K562 (cell line): ENCODE measurements at regions not wholly inside any gene's neighbourhood (a gene's known extent, or its start where the extent isn't known, plus 50 kb on each side); places are given as distances from the start of the nearest gene placed in this dataset.

ENCODE experiments used
- ATAC-seq: fragments of 200-7000 bp; cut with Tn5 transposase; 3 replicates; pipeline ENCODE4 v1.9.1; 2020; ENCODE audit warnings: moderate library complexity
- BruUV-seq: library from RNA; stranded (reverse); fragments of 400-500 nt; replicated peaks from 2 replicates; lab custom pipeline; 2021; lab: Mats Ljungman, UMichigan
- CTCF ChIA-PET: fragments of 300-600 bp; formaldehyde crosslinking; extraction: SDS; loops from one replicate; lab custom pipeline; 2021; ENCODE audit warnings: low intra/inter-chr PET ratio; lab: Yijun Ruan, JAX
- POLR2A ChIA-PET: fragments of 300-600, 350-650 bp; sonication (Branson Sonifier 250); formaldehyde crosslinking; extraction: SDS; loops from one replicate; lab custom pipeline; 2021; ENCODE audit warnings: antibody characterized with exemption, inconsistent platforms; lab: Yijun Ruan, JAX
- DNase-seq, 4 experiments: peaks; one replicate each; pipeline versions ENCODE4 v3.0.0 to v3.0.0-alpha.2; 2011 to 2018; ENCODE audit warnings: low spot score in 3 of 4, mixed read lengths in 3 of 4; ENCODE audit errors: extremely low read depth in 1 of 4
- FAIRE-seq: peaks from 2 replicates; lab custom pipeline; 2011; peaks lifted over from hg19 to GRCh38; lab: Jason Lieb, UNC
- H2AFZ ChIP-seq: 2 replicates; pipeline ENCODE4 v1.6.0; 2011; ENCODE audit warnings: low read depth, low read length, control low read depth, inconsistent platforms
- H3K27ac ChIP-seq: fragments of 200-600 bp; 3 replicates; pipeline ENCODE4 v1.8.0; 2011; ENCODE audit warnings: low read depth, mild to moderate bottlenecking, control low read depth, inconsistent platforms, low read length, moderate library complexity, mixed read lengths; ENCODE audit errors: extremely low read depth
- H3K27me3 ChIP-seq, 2 experiments: fragments of 300-600 bp in 1 of 2; 2 replicates in 1 of 2; 3 replicates in 1 of 2; pipeline versions ENCODE4 v1.6.0 to v1.8.0; 2011; ENCODE audit warnings: inconsistent platforms in 2 of 2, low read length in 2 of 2, mild to moderate bottlenecking in 1 of 2, mixed read lengths in 1 of 2, moderate library complexity in 1 of 2; ENCODE audit not compliant: control insufficient read depth in 2 of 2, insufficient read depth in 2 of 2
- H3K36me3 ChIP-seq: fragments of 300-600 bp; 3 replicates; pipeline ENCODE4 v1.8.0; 2011; ENCODE audit warnings: mild to moderate bottlenecking, low read length, inconsistent platforms; ENCODE audit not compliant: control insufficient read depth, insufficient read depth
- H3K4me1 ChIP-seq, 2 experiments: fragments of 200-600 bp in 1 of 2; replicated peaks in 1 of 2; 2 replicates in 1 of 2; 3 replicates in 1 of 2; pipeline versions ENCODE4 v1.5.1 to v1.8.0; 2011; ENCODE audit warnings: inconsistent platforms in 2 of 2, low read length in 2 of 2, mild to moderate bottlenecking in 1 of 2, mixed read lengths in 1 of 2, moderate library complexity in 1 of 2; ENCODE audit not compliant: control insufficient read depth in 2 of 2, insufficient read depth in 2 of 2
- H3K4me2 ChIP-seq: 2 replicates; pipeline ENCODE4 v1.6.1; 2011; ENCODE audit warnings: low read length, control low read depth, inconsistent platforms, mixed read lengths; ENCODE audit not compliant: insufficient read depth
- H3K4me3 ChIP-seq: fragments of 200-600 bp; sonication (generic), shearing (Covaris generic); 2 replicates; pipeline ENCODE4 v1.5.1; 2016; ENCODE audit warnings: control low read depth, inconsistent platforms
- H3K79me2 ChIP-seq: fragments of 200-600 bp; 3 replicates; pipeline ENCODE4 v1.8.0; 2011; ENCODE audit warnings: low read length, inconsistent platforms; ENCODE audit not compliant: control insufficient read depth, insufficient read depth
- H3K9ac ChIP-seq, 2 experiments: 2 replicates each; pipeline versions ENCODE4 v1.6.0 to v1.6.1; 2011; ENCODE audit warnings: low read depth in 2 of 2, low read length in 2 of 2, control low read depth in 1 of 2, inconsistent platforms in 1 of 2, mild to moderate bottlenecking in 1 of 2, mixed read lengths in 1 of 2; ENCODE audit not compliant: insufficient read depth in 1 of 2
- H3K9me1 ChIP-seq: one replicate; pipeline ENCODE4 v1.6.0; 2011; ENCODE audit warnings: inconsistent platforms, mild to moderate bottlenecking, low read length, moderate library complexity; ENCODE audit not compliant: control insufficient read depth, insufficient read depth
- H3K9me3 ChIP-seq: replicated peaks from 2 replicates; pipeline ENCODE4 v1.5.1; 2011; ENCODE audit warnings: low read depth, low read length, inconsistent platforms; ENCODE audit not compliant: control insufficient read depth, insufficient read depth
- H4K20me1 ChIP-seq: replicated peaks from 2 replicates; pipeline ENCODE4 v1.6.1; 2011; ENCODE audit warnings: low read length, inconsistent platforms, mixed read lengths; ENCODE audit not compliant: control insufficient read depth, insufficient read depth
- ADNP ChIP-seq: fragments of 200-800 bp; sonication (Bioruptor generic); IDR thresholded peaks from 2 replicates; pipeline ENCODE4 v1.6.1; 2016; ENCODE audit warnings: missing genetic modification characterization, missing compliant biosample characterization
- DDX20 ChIP-seq: fragments of 450-650 bp; IDR thresholded peaks from 2 replicates; pipeline ENCODE4 v1.6.1; 2016; ENCODE audit warnings: missing genetic modification characterization, low read depth, mild to moderate bottlenecking, missing compliant biosample characterization, moderate library complexity
- KHSRP ChIP-seq: fragments of 450-650 bp; IDR thresholded peaks from 2 replicates; pipeline ENCODE4 v1.6.1; 2017
- NEUROD1 ChIP-seq: fragments of 150-350 bp; IDR thresholded peaks from 2 replicates; pipeline ENCODE4 v1.6.1; 2014; ENCODE audit warnings: borderline replicate concordance, low read length, low read depth; ENCODE audit not compliant: partially characterized antibody
- SIN3A ChIP-seq, 2 experiments: fragments of 150-350 bp in 1 of 2; IDR thresholded peaks; 2 replicates each; pipeline ENCODE4 v1.6.1; 2011 to 2016; ENCODE audit warnings: borderline replicate concordance in 2 of 2, low read depth in 2 of 2, low read length in 2 of 2, mild to moderate bottlenecking in 2 of 2, moderate library complexity in 2 of 2; ENCODE audit not compliant: control insufficient read depth in 1 of 2
- YY1 ChIP-seq, 3 experiments: IDR thresholded peaks; 2 replicates each; pipeline ENCODE4 v1.6.1; 2011; ENCODE audit warnings: low read length in 2 of 3, mild to moderate bottlenecking in 2 of 3, moderate library complexity in 2 of 3, borderline replicate concordance in 1 of 3, control low read depth in 1 of 3, low read depth in 1 of 3; ENCODE audit not compliant: insufficient read depth in 3 of 3, insufficient replicate concordance in 2 of 3, control insufficient read depth in 1 of 3, insufficient read length in 1 of 3; ENCODE audit errors: extremely low read depth in 1 of 3
- ZNF184 ChIP-seq: sonication (generic); formaldehyde crosslinking; IDR thresholded peaks from 2 replicates; pipeline ENCODE4 v1.5.0; 2020; ENCODE audit warnings: missing genetic modification reagents
- ZNF217 ChIP-seq: sonication (generic); formaldehyde crosslinking; IDR thresholded peaks from 2 replicates; pipeline ENCODE4 v1.8.0; 2022; ENCODE audit warnings: mild to moderate bottlenecking, missing genetic modification reagents
- WGBS: fragments of 100-300 bp; shearing (Covaris generic); methylation state at CpG from one replicate; pipeline ENCODE4 v1.1.6; 2016; ENCODE audit warnings: low coverage, mixed read lengths; ENCODE audit not compliant: insufficient coverage; ENCODE audit errors: missing lambda C conversion rate; 5-methylcytosine and 5-hydroxymethylcytosine counted together
- in situ Hi-C: fragments of 300-500 bp; cut with MboI; formaldehyde crosslinking; loops from 4 replicates; pipeline ENCODE4 v1.15.0; 2018; ENCODE audit warnings: inconsistent platforms, mixed read lengths
- intact Hi-C: fragments of 100-400 bp; cut with micrococcal nuclease; formaldehyde crosslinking; loops from 2 replicates; pipeline ENCODE4 v1.14.2; 2022
- TF ChIP-seq, protein P1 (sequence below): fragments of 450-650 bp; IDR thresholded peaks from 2 replicates; pipeline ENCODE4 v1.6.1; 2016; ENCODE audit warnings: low read depth, mild to moderate bottlenecking, moderate library complexity
- TF ChIP-seq, protein P2 (sequence below): fragments of 250-450 bp; sonication (Bioruptor Pico); IDR thresholded peaks from 2 replicates; pipeline ENCODE4 v1.8.0; 2022; ENCODE audit warnings: moderate library complexity, mild to moderate bottlenecking, inconsistent platforms
- TF ChIP-seq, protein P3 (sequence below): sonication (generic); IDR thresholded peaks from 2 replicates; pipeline ENCODE4 v1.6.1; 2016
- TF ChIP-seq, protein P4 (sequence below): fragments of 200-800 bp; sonication (Bioruptor generic); IDR thresholded peaks from 2 replicates; pipeline ENCODE4 v1.6.1; 2017; ENCODE audit warnings: missing genetic modification characterization, missing compliant biosample characterization
- TF ChIP-seq, protein P5 (sequence below): fragments of 450-650 bp; IDR thresholded peaks from 2 replicates; pipeline ENCODE4 v1.6.1; 2017; ENCODE audit warnings: mild to moderate bottlenecking, moderate library complexity
- TF ChIP-seq, protein P6 (sequence below): sonication (generic); formaldehyde crosslinking; IDR thresholded peaks from 2 replicates; pipeline ENCODE4 v1.8.1; 2023; ENCODE audit warnings: mild to moderate bottlenecking, missing genetic modification reagents

DNA sequence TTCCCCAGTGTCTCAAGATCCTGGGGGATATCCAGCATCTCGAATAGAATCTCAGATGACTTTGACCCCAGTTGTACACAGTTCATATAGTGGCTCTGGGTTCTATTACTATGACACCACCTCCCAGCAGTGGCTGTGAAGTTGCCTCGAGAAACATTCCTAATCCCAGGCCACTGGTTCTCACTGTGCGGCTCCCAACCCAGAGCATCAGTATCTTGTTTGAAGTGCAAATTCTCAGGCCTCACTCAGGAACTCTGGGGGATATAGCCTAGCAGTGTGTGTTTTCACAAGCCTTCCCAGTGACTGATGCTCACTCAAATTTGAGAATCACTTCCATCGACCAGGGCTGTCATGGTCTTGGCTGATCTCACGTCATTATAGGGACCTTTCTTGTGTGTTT is 69.3 kb upstream of the IGF1 start:
- no peak for TF ChIP-seq ZNF217 (CRISPR knock-in tag)
- TF ChIP-seq SIN3A (IDR thresholded peaks at IDR 0.05; ENCODE audit: borderline replicate concordance in 2 of 2, control insufficient read depth in 1 of 2, low read depth in 2 of 2, low read length in 2 of 2), result no peak
- no peak for TF ChIP-seq YY1 (IDR thresholded peaks at IDR 0.05; ENCODE audit: borderline replicate concordance in 1 of 3, control insufficient read depth in 1 of 3, extremely low read depth in 1 of 3, insufficient read depth in 3 of 3, insufficient read length in 1 of 3, insufficient replicate concordance in 2 of 3, low read depth in 1 of 3, low read length in 2 of 3)
- no peak for TF ChIP-seq DDX20
- TF ChIP-seq, protein P1, sequence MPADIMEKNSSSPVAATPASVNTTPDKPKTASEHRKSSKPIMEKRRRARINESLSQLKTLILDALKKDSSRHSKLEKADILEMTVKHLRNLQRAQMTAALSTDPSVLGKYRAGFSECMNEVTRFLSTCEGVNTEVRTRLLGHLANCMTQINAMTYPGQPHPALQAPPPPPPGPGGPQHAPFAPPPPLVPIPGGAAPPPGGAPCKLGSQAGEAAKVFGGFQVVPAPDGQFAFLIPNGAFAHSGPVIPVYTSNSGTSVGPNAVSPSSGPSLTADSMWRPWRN, result no peak
- TF ChIP-seq, protein P2, sequence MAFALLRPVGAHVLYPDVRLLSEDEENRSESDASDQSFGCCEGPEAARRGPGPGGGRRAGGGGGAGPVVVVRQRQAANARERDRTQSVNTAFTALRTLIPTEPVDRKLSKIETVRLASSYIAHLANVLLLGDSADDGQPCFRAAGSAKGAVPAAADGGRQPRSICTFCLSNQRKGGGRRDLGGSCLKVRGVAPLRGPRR (CRISPR knock-in tag), result no peak
- TF ChIP-seq, protein P3, sequence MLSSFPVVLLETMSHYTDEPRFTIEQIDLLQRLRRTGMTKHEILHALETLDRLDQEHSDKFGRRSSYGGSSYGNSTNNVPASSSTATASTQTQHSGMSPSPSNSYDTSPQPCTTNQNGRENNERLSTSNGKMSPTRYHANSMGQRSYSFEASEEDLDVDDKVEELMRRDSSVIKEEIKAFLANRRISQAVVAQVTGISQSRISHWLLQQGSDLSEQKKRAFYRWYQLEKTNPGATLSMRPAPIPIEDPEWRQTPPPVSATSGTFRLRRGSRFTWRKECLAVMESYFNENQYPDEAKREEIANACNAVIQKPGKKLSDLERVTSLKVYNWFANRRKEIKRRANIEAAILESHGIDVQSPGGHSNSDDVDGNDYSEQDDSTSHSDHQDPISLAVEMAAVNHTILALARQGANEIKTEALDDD, result no peak
- TF ChIP-seq NEUROD1, result no peak
- TF ChIP-seq, protein P4, sequence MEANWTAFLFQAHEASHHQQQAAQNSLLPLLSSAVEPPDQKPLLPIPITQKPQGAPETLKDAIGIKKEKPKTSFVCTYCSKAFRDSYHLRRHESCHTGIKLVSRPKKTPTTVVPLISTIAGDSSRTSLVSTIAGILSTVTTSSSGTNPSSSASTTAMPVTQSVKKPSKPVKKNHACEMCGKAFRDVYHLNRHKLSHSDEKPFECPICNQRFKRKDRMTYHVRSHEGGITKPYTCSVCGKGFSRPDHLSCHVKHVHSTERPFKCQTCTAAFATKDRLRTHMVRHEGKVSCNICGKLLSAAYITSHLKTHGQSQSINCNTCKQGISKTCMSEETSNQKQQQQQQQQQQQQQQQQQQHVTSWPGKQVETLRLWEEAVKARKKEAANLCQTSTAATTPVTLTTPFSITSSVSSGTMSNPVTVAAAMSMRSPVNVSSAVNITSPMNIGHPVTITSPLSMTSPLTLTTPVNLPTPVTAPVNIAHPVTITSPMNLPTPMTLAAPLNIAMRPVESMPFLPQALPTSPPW, result no peak
- TF ChIP-seq, protein P5, sequence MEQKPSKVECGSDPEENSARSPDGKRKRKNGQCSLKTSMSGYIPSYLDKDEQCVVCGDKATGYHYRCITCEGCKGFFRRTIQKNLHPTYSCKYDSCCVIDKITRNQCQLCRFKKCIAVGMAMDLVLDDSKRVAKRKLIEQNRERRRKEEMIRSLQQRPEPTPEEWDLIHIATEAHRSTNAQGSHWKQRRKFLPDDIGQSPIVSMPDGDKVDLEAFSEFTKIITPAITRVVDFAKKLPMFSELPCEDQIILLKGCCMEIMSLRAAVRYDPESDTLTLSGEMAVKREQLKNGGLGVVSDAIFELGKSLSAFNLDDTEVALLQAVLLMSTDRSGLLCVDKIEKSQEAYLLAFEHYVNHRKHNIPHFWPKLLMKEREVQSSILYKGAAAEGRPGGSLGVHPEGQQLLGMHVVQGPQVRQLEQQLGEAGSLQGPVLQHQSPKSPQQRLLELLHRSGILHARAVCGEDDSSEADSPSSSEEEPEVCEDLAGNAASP, result no peak
- TF ChIP-seq KHSRP, result no peak
- no peak for TF ChIP-seq ADNP (tag)
- no peak for TF ChIP-seq ZNF184
- TF ChIP-seq, protein P6, sequence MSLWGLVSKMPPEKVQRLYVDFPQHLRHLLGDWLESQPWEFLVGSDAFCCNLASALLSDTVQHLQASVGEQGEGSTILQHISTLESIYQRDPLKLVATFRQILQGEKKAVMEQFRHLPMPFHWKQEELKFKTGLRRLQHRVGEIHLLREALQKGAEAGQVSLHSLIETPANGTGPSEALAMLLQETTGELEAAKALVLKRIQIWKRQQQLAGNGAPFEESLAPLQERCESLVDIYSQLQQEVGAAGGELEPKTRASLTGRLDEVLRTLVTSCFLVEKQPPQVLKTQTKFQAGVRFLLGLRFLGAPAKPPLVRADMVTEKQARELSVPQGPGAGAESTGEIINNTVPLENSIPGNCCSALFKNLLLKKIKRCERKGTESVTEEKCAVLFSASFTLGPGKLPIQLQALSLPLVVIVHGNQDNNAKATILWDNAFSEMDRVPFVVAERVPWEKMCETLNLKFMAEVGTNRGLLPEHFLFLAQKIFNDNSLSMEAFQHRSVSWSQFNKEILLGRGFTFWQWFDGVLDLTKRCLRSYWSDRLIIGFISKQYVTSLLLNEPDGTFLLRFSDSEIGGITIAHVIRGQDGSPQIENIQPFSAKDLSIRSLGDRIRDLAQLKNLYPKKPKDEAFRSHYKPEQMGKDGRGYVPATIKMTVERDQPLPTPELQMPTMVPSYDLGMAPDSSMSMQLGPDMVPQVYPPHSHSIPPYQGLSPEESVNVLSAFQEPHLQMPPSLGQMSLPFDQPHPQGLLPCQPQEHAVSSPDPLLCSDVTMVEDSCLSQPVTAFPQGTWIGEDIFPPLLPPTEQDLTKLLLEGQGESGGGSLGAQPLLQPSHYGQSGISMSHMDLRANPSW (CRISPR knock-in tag), result no peak
- Histone ChIP-seq H2AFZ (no peak overlapping the region), H3K79me2 (no peaks in the 10 kb centered on the region), H3K4me2 (no peak overlapping the region), H3K27me3 (no peaks in the 10 kb centered on the region), H4K20me1 (no peaks in the 10 kb centered on the region), H3K4me3 (no peak overlapping the region), H3K4me1 (no peaks in the 10 kb centered on the region; a peak in 2 of 5 replicates), H3K27ac (no peak overlapping the region), H3K9ac (no peak overlapping the region), H3K36me3 (no peaks in the 10 kb centered on the region), H3K9me3 (no peaks in the 10 kb centered on the region), H3K9me1 (no peaks in the 10 kb centered on the region)
- ATAC-seq, result no peak
- DNase-seq, result no peak
- CTCF ChIA-PET, result no interaction called here
- intact Hi-C loops (no loop called here), in situ Hi-C loops (no loop called here)
- POLR2A ChIA-PET, result no interaction called here
- FAIRE-seq, result no peak
- no TSS peak for BruUV-seq
- WGBS, result 14% methylated on average over 5 of the region's 5 CpGs
